ENCODE measurements at regions not wholly inside any gene's neighbourhood (a gene's known extent, or its start where the extent isn't known, plus 50 kb on each side); places are given as distances from the start of the nearest gene placed in this dataset.

GRCh38 chr2:216949700-216950413 is 90.0 kb upstream of the TNP1 start:
- peaks cover 4% of the 10 kb centered on the region for H3K9me3 Mint-ChIP-seq (ENCODE audit: insufficient read depth)
- Histone ChIP-seq H3K4me1 (ENCODE audit: control insufficient read depth in 2 of 2, insufficient read depth in 2 of 2, low read length in 2 of 2) (no peaks in the 10 kb centered on the region), H3K9ac (ENCODE audit: low read length) (no peak overlapping the region), H3K4me3 (ENCODE audit: control extremely low read depth in 1 of 5, extremely low read depth in 1 of 5, insufficient read depth in 1 of 5, low read depth in 2 of 5, low read length in 4 of 5) (no peak overlapping the region), H3K27me3 (replicated peaks in 1 of 4; ENCODE audit: control extremely low read depth in 1 of 4, control insufficient read depth in 3 of 4, insufficient read depth in 4 of 4, low read length in 3 of 4) (no peaks in the 10 kb centered on the region), H3K9me3 (ENCODE audit: control extremely low read depth in 1 of 3, control insufficient read depth in 2 of 3, insufficient read depth in 1 of 3, low read length in 2 of 3) (no peaks in the 10 kb centered on the region), H3K4me2 (replicated peaks; ENCODE audit: low read depth, low read length, poor library complexity, severe bottlenecking) (no peak overlapping the region), H2AFZ (ENCODE audit: insufficient read depth, low read depth, low read length, poor library complexity, severe bottlenecking) (no peak overlapping the region), H3K36me3 (replicated peaks in 1 of 2; ENCODE audit: control extremely low read depth in 1 of 2, control insufficient read depth in 1 of 2, extremely low read depth in 1 of 2, insufficient read depth in 2 of 2, low read length in 1 of 2) (no peaks in the 10 kb centered on the region), H3K79me2 (ENCODE audit: control insufficient read depth, insufficient read depth, low read length) (no peaks in the 10 kb centered on the region), H3K27ac (ENCODE audit: low read length in 2 of 2) (no peak overlapping the region), H4K20me1 (ENCODE audit: control insufficient read depth, insufficient read depth, low read length, poor library complexity, severe bottlenecking) (no peaks in the 10 kb centered on the region)
- no peak for TF ChIP-seq CTCF (IDR thresholded peaks at IDR 0.05)
- no peak for TF ChIP-seq EZH2 (IDR thresholded peaks at IDR 0.05; ENCODE audit: borderline replicate concordance, insufficient read depth, low read depth, low read length, poor library complexity, severe bottlenecking)
- WGBS (ENCODE audit: insufficient coverage) = 67% methylated on average over 9 of the region's 12 CpGs
- intact Hi-C loops (cut with micrococcal nuclease) = no loop called here
- CTCF ChIA-PET = no interaction called here
- no peak for ATAC-seq (ENCODE audit: low read depth)
- no peak for DNase-seq
- POLR2A ChIA-PET = no interaction called here
- H3K4me3 Mint-ChIP-seq = no peak overlapping the region
- H3K4me1 Mint-ChIP-seq = no peaks in the 10 kb centered on the region
- H3K27me3 Mint-ChIP-seq = no peaks in the 10 kb centered on the region
- no peak overlapping the region for H3K27ac Mint-ChIP-seq

DNA sequence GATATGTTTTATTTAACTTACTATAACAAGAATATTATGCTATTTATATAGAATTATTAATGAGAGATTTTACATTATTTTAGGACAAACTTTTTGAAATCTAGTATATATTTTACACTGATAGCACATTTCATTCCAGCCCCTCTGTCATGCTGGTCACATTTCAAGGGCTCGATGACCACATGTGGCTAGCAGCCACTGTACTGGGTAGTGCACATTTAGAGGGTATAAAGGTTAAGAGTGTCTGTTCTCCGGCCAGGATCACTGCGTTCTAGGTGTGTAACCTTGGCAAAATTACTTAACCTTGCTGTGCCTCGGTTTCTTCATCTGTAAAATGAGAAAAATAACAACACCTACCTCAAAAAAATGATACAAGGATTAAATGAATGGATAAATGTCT is 87.2 kb upstream of the TNP1 start:
- no peak overlapping the region for H3K4me2 ChIP-seq (replicated peaks; ENCODE audit: low read depth, low read length, poor library complexity, severe bottlenecking)
- Mint-ChIP-seq H3K27ac (no peak overlapping the region), H3K9me3 (ENCODE audit: insufficient read depth) (no peaks in the 10 kb centered on the region), H3K27me3 (no peaks in the 10 kb centered on the region), H3K4me3 (no peak overlapping the region), H3K4me1 (no peaks in the 10 kb centered on the region)
- H3K4me3 ChIP-seq (ENCODE audit: control extremely low read depth in 1 of 5, extremely low read depth in 1 of 5, insufficient read depth in 1 of 5, low read depth in 2 of 5, low read length in 4 of 5) = no peak overlapping the region
- H3K9me3 ChIP-seq (ENCODE audit: control extremely low read depth in 1 of 3, control insufficient read depth in 2 of 3, insufficient read depth in 1 of 3, low read length in 2 of 3) = no peaks in the 10 kb centered on the region
- ATAC-seq (ENCODE audit: low read depth) (no peak), DNase-seq (no peak)
- no CpG with 5 or more reads among the region's 4 CpGs for WGBS (ENCODE audit: insufficient coverage)
- CTCF ChIA-PET = no interaction called here
- no peaks in the 10 kb centered on the region for H3K4me1 ChIP-seq (ENCODE audit: control insufficient read depth in 2 of 2, insufficient read depth in 2 of 2, low read length in 2 of 2)
- H2AFZ ChIP-seq (ENCODE audit: insufficient read depth, low read depth, low read length, poor library complexity, severe bottlenecking) = no peak overlapping the region
- intact Hi-C loops (cut with micrococcal nuclease) = no loop called here
- H3K9ac ChIP-seq (ENCODE audit: low read length) = no peak overlapping the region
- no peaks in the 10 kb centered on the region for H3K27me3 ChIP-seq (replicated peaks in 1 of 4; ENCODE audit: control extremely low read depth in 1 of 4, control insufficient read depth in 3 of 4, insufficient read depth in 4 of 4, low read length in 3 of 4)
- no peaks in the 10 kb centered on the region for H3K79me2 ChIP-seq (ENCODE audit: control insufficient read depth, insufficient read depth, low read length)
- POLR2A ChIA-PET = interaction anchor here (0.5 kb wide), 1 partner anchor 942 kb away, joined by 3 read pairs; no protein-coding TSS in a partner anchor
- H3K27ac ChIP-seq (ENCODE audit: low read length in 2 of 2) = no peak overlapping the region
- no peaks in the 10 kb centered on the region for H4K20me1 ChIP-seq (ENCODE audit: control insufficient read depth, insufficient read depth, low read length, poor library complexity, severe bottlenecking)
- no peaks in the 10 kb centered on the region for H3K36me3 ChIP-seq (replicated peaks in 1 of 2; ENCODE audit: control extremely low read depth in 1 of 2, control insufficient read depth in 1 of 2, extremely low read depth in 1 of 2, insufficient read depth in 2 of 2, low read length in 1 of 2)
- no peak for TF ChIP-seq EZH2 (IDR thresholded peaks at IDR 0.05; ENCODE audit: borderline replicate concordance, insufficient read depth, low read depth, low read length, poor library complexity, severe bottlenecking)
- TF ChIP-seq CTCF (IDR thresholded peaks at IDR 0.05) = no peak
